BE2C (cell line): ENCODE measurements at regions not wholly inside any gene's neighbourhood (a gene's known extent, or its start where the extent isn't known, plus 50 kb on each side); places are given as distances from the start of the nearest gene placed in this dataset.

Source experiments
- DNase-seq: peaks from one replicate; pipeline ENCODE4 v3.0.0-alpha.2; 2020
- H3K27me3 ChIP-seq: fragments of 250-450 bp; sonication (Bioruptor Pico); 2 replicates; pipeline ENCODE4 v1.5.1; 2020; ENCODE audit warnings: mild to moderate bottlenecking
- H3K36me3 ChIP-seq: fragments of 250-450 bp; sonication (Bioruptor Pico); 2 replicates; pipeline ENCODE4 v1.5.1; 2020; ENCODE audit warnings: mild to moderate bottlenecking
- H3K4me1 ChIP-seq: fragments of 250-450 bp; sonication (Bioruptor Pico); 2 replicates; pipeline ENCODE4 v1.5.1; 2020
- H3K4me3 ChIP-seq: 2 replicates; pipeline ENCODE4 v1.5.1; 2011; ENCODE audit warnings: low read depth, low read length
- H3K9me3 ChIP-seq: fragments of 250-450 bp; sonication (Bioruptor Pico); 2 replicates; pipeline ENCODE4 v1.5.1; 2020
- CTCF ChIP-seq: IDR thresholded peaks from 2 replicates; pipeline ENCODE4 v1.5.1; 2012; ENCODE audit warnings: mild to moderate bottlenecking, low read depth, low read length

GRCh38 chr6:14422061-14422460 lies 304.5 kb downstream of the CD83 start:
- no peak for DNase-seq
- H3K27me3 ChIP-seq: no peaks in the 10 kb centered on the region
- H3K36me3 ChIP-seq: no peaks in the 10 kb centered on the region
- H3K9me3 ChIP-seq: no peaks in the 10 kb centered on the region
- no peak for TF ChIP-seq CTCF
- H3K4me1 ChIP-seq: no peaks in the 10 kb centered on the region
- H3K4me3 ChIP-seq: no peak overlapping the region

GRCh38 chr6:14422917-14423316 lies 305.3 kb downstream of the CD83 start:
- TF ChIP-seq CTCF: no peak
- no peaks in the 10 kb centered on the region for H3K9me3 ChIP-seq
- no peaks in the 10 kb centered on the region for H3K27me3 ChIP-seq
- no peaks in the 10 kb centered on the region for H3K36me3 ChIP-seq
- no peak for DNase-seq
- no peaks in the 10 kb centered on the region for H3K4me1 ChIP-seq
- no peak overlapping the region for H3K4me3 ChIP-seq

- Histone ChIP-seq H3K9me3 (no peaks in the 10 kb centered on the region), H3K27me3 (no peaks in the 10 kb centered on the region), H3K36me3 (no peaks in the 10 kb centered on the region), H3K4me1 (no peaks in the 10 kb centered on the region), H3K4me3 (no peak overlapping the region)
- DNase-seq: no peak
- TF ChIP-seq CTCF: no peak
These were observed 305.8 kb downstream of the CD83 start for GRCh38 chr6:14423330-14423729.

- no peaks in the 10 kb centered on the region for H3K27me3 ChIP-seq
- TF ChIP-seq CTCF: no peak
- H3K4me3 ChIP-seq: no peak overlapping the region
- DNase-seq: no peak
- no peaks in the 10 kb centered on the region for H3K36me3 ChIP-seq
- H3K9me3 ChIP-seq: no peaks in the 10 kb centered on the region
- no peaks in the 10 kb centered on the region for H3K4me1 ChIP-seq
These were observed 306.4 kb downstream of the CD83 start for GRCh38 chr6:14423955-14424354.

GRCh38 chr6:14425805-14426204 lies 308.2 kb downstream of the CD83 start:
- Histone ChIP-seq H3K4me1 (no peaks in the 10 kb centered on the region), H3K9me3 (no peaks in the 10 kb centered on the region), H3K4me3 (no peak overlapping the region), H3K36me3 (no peaks in the 10 kb centered on the region), H3K27me3 (no peaks in the 10 kb centered on the region)
- TF ChIP-seq CTCF: no peak
- DNase-seq: no peak

- DNase-seq: no peak
- H3K36me3 ChIP-seq: no peaks in the 10 kb centered on the region
- no peaks in the 10 kb centered on the region for H3K27me3 ChIP-seq
- H3K9me3 ChIP-seq: no peaks in the 10 kb centered on the region
- H3K4me1 ChIP-seq: no peaks in the 10 kb centered on the region
- no peak overlapping the region for H3K4me3 ChIP-seq
- no peak for TF ChIP-seq CTCF
These were observed 308.7 kb downstream of the CD83 start for GRCh38 chr6:14426281-14426680.
